ENCODE measurements at regions not wholly inside any gene's neighbourhood (a gene's known extent, or its start where the extent isn't known, plus 50 kb on each side); places are given as distances from the start of the nearest gene placed in this dataset.

GRCh38 chr4:156710365-156711192 is 261.0 kb downstream of the PDGFC start:
- no peak overlapping the region for H3K4me3 ChIP-seq (ENCODE audit: low read length)
- no peaks in the 10 kb centered on the region for H3K9me3 ChIP-seq (replicated peaks; ENCODE audit: low read length)
- no peak overlapping the region for H3K4me2 ChIP-seq (ENCODE audit: low read length)
- H3K27me3 ChIP-seq (ENCODE audit: control insufficient read depth, insufficient read depth, low read length): no peaks in the 10 kb centered on the region
- H3K9ac ChIP-seq (ENCODE audit: low read depth, low read length): no peak overlapping the region
- H3K36me3 ChIP-seq (ENCODE audit: insufficient read depth, low read length): no peaks in the 10 kb centered on the region
- peaks cover 2% of the 10 kb centered on the region for H3K4me1 ChIP-seq (ENCODE audit: control insufficient read depth, insufficient read depth, low read length)

DNA sequence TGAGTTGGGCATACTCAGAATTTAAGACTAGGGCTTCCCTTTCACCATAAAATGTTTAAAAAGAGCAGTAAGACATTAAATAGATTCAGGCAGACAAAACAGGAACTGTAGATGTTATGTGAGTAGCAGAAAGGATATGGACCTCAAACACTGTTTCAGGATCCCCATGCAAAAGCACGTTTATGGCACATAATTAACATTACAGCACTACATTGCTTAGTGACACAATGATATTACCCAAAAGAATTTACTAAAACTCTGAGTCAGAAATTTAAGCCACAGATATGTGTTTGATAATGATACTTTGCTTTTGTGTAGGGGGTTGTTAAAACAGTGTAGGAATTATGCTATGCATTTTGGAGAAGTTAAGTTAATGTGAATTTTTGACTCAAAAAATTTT is 266.3 kb downstream of the PDGFC start:
- H3K4me2 ChIP-seq (ENCODE audit: low read length): no peak overlapping the region

GRCh38 chr4:156695163-156695562 is 276.4 kb downstream of the PDGFC start:
- Histone ChIP-seq H3K4me2 (ENCODE audit: low read length) (no peak overlapping the region), H3K27me3 (ENCODE audit: control insufficient read depth, insufficient read depth, low read length) (no peaks in the 10 kb centered on the region), H3K36me3 (ENCODE audit: insufficient read depth, low read length) (no peaks in the 10 kb centered on the region), H3K9ac (ENCODE audit: low read depth, low read length) (no peak overlapping the region), H3K4me1 (ENCODE audit: control insufficient read depth, insufficient read depth, low read length) (no peaks in the 10 kb centered on the region), H3K9me3 (replicated peaks; ENCODE audit: low read length) (no peaks in the 10 kb centered on the region), H3K4me3 (ENCODE audit: low read length) (no peak overlapping the region)

More for the DNA sequence above, 266.3 kb downstream of the PDGFC start:
- Histone ChIP-seq H3K4me3 (ENCODE audit: low read length) (no peak overlapping the region), H3K9ac (ENCODE audit: low read depth, low read length) (no peak overlapping the region), H3K9me3 (replicated peaks; ENCODE audit: low read length) (no peaks in the 10 kb centered on the region), H3K4me1 (ENCODE audit: control insufficient read depth, insufficient read depth, low read length) (peaks cover 10% of the 10 kb centered on the region), H3K36me3 (ENCODE audit: insufficient read depth, low read length) (no peaks in the 10 kb centered on the region), H3K27me3 (ENCODE audit: control insufficient read depth, insufficient read depth, low read length) (no peaks in the 10 kb centered on the region)

GRCh38 chr4:156694413-156694812 is 277.2 kb downstream of the PDGFC start:
- Histone ChIP-seq H3K4me2 (ENCODE audit: low read length) (no peak overlapping the region), H3K9ac (ENCODE audit: low read depth, low read length) (no peak overlapping the region)

DNA sequence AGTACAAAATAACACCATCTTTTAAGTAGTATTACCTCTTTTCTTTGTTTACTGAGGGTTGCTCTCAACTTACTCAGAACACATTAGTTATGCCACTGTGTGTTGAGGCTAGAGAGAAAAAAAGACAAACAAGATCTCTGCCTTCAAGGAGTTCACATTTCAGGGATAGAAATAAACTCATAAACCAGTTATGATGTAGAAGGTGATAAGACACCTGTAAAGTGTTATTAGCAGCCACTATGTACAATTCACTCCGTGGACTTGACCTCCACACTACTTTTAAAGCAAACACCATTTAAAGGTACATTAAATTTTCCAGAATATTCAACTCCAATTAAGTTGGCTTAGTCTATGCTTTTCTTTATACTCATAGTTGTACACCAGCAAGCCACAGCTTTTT is 278.0 kb downstream of the PDGFC start:
- Histone ChIP-seq H3K4me3 (ENCODE audit: low read length) (no peak overlapping the region), H3K9me3 (replicated peaks; ENCODE audit: low read length) (no peaks in the 10 kb centered on the region), H3K4me2 (ENCODE audit: low read length) (no peak overlapping the region), H3K4me1 (ENCODE audit: control insufficient read depth, insufficient read depth, low read length) (no peaks in the 10 kb centered on the region), H3K27me3 (ENCODE audit: control insufficient read depth, insufficient read depth, low read length) (no peaks in the 10 kb centered on the region), H3K36me3 (ENCODE audit: insufficient read depth, low read length) (no peaks in the 10 kb centered on the region), H3K9ac (ENCODE audit: low read depth, low read length) (no peak overlapping the region)

More at GRCh38 chr4:156694413-156694812, 277.2 kb downstream of the PDGFC start:
- no peaks in the 10 kb centered on the region for H3K4me1 ChIP-seq (ENCODE audit: control insufficient read depth, insufficient read depth, low read length)
- no peak overlapping the region for H3K4me3 ChIP-seq (ENCODE audit: low read length)
- no peaks in the 10 kb centered on the region for H3K27me3 ChIP-seq (ENCODE audit: control insufficient read depth, insufficient read depth, low read length)
- no peaks in the 10 kb centered on the region for H3K36me3 ChIP-seq (ENCODE audit: insufficient read depth, low read length)
- no peaks in the 10 kb centered on the region for H3K9me3 ChIP-seq (replicated peaks; ENCODE audit: low read length)

DNA sequence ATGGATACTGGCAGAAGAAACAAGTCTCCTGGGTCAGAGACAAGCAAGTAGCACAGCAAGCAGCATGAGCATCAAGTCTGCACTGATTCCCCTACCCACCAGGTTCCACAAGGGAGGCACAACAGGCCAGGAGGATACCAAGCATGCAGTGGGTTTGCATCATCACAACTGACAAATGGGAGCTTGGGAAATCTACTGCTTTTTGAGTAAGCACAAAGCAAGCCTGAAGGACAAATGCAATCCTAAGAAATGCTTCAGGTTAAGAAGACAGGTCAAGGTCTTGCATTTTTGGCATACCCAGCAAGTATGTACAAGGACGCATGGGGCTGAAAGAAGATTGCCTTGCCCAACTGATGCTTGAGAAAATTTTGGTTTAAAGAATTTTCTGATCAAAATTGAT is 279.6 kb downstream of the PDGFC start:
- Histone ChIP-seq H3K27me3 (ENCODE audit: control insufficient read depth, insufficient read depth, low read length) (no peaks in the 10 kb centered on the region), H3K9me3 (replicated peaks; ENCODE audit: low read length) (no peaks in the 10 kb centered on the region), H3K4me2 (ENCODE audit: low read length) (no peak overlapping the region), H3K9ac (ENCODE audit: low read depth, low read length) (no peak overlapping the region), H3K36me3 (ENCODE audit: insufficient read depth, low read length) (no peaks in the 10 kb centered on the region), H3K4me1 (ENCODE audit: control insufficient read depth, insufficient read depth, low read length) (no peaks in the 10 kb centered on the region), H3K4me3 (ENCODE audit: low read length) (no peak overlapping the region)

GRCh38 chr4:156690572-156690971 is 281.0 kb downstream of the PDGFC start:
- Histone ChIP-seq H3K36me3 (ENCODE audit: insufficient read depth, low read length) (no peaks in the 10 kb centered on the region), H3K4me1 (ENCODE audit: control insufficient read depth, insufficient read depth, low read length) (peaks cover 14% of the 10 kb centered on the region), H3K9ac (ENCODE audit: low read depth, low read length) (no peak overlapping the region), H3K9me3 (replicated peaks; ENCODE audit: low read length) (no peaks in the 10 kb centered on the region), H3K27me3 (ENCODE audit: control insufficient read depth, insufficient read depth, low read length) (no peaks in the 10 kb centered on the region), H3K4me2 (ENCODE audit: low read length) (no peak overlapping the region), H3K4me3 (ENCODE audit: low read length) (no peak overlapping the region)

DNA sequence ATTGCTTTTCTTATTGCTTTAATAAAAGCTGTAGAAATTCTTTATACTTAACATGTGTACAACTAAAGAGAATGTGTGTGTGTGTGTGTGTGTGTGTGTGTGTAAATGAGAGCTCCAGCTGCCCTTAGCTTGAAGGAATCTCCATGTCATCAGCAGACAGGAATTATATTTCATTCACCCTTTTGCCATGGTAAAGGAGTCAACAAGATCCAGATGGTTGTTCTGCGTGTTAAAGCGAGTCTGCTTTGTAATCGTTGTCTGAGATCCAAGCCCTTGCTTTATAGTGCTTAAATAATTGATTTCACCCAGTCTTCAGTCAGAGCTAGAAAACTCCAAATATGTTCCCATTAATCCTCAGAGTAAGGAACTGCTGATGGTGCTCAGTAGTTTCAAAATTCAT is 285.5 kb downstream of the PDGFC start:
- Histone ChIP-seq H3K4me2 (ENCODE audit: low read length) (peak overlapping the region; percentile 60), H3K36me3 (ENCODE audit: insufficient read depth, low read length) (no peaks in the 10 kb centered on the region), H3K9ac (ENCODE audit: low read depth, low read length) (peak overlapping the region; percentile 15), H3K27me3 (ENCODE audit: control insufficient read depth, insufficient read depth, low read length) (no peaks in the 10 kb centered on the region), H3K4me1 (ENCODE audit: control insufficient read depth, insufficient read depth, low read length) (peaks cover 21% of the 10 kb centered on the region), H3K9me3 (replicated peaks; ENCODE audit: low read length) (no peaks in the 10 kb centered on the region), H3K4me3 (ENCODE audit: low read length) (no peak overlapping the region)

DNA sequence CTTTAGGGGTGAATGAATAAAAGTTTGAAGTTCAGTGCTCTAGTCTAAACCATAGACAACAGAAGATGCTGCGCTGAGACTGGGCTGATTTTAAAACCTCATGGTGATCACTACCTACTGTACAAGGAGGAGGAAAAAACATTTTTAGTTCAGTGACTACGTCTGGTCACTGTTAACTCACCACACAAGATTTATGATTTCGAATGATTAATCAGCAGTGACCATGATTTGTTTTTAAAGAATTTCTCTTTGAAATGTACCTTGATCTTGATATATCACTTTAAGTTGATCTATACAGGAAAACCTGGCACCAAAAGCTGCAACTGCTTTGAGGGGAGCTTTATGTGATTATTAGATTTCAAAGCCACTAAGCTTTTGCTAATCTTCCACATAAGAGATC is 286.3 kb downstream of the PDGFC start:
- Histone ChIP-seq H3K36me3 (ENCODE audit: insufficient read depth, low read length) (no peaks in the 10 kb centered on the region), H3K4me3 (ENCODE audit: low read length) (peak overlapping the region; percentile 8), H3K4me1 (ENCODE audit: control insufficient read depth, insufficient read depth, low read length) (peaks cover 21% of the 10 kb centered on the region)

GRCh38 chr4:156677656-156678055 is 293.9 kb downstream of the PDGFC start:
- Histone ChIP-seq H3K4me3 (ENCODE audit: low read length) (no peak overlapping the region), H3K9ac (ENCODE audit: low read depth, low read length) (peak overlapping the region; percentile 55), H3K9me3 (replicated peaks; ENCODE audit: low read length) (no peaks in the 10 kb centered on the region)

More for the DNA sequence above, 286.3 kb downstream of the PDGFC start:
- H3K27me3 ChIP-seq (ENCODE audit: control insufficient read depth, insufficient read depth, low read length): no peaks in the 10 kb centered on the region
- H3K9ac ChIP-seq (ENCODE audit: low read depth, low read length): peak overlapping the region; percentile 15
- no peaks in the 10 kb centered on the region for H3K9me3 ChIP-seq (replicated peaks; ENCODE audit: low read length)
- peak overlapping the region; percentile 60 for H3K4me2 ChIP-seq (ENCODE audit: low read length)

GRCh38 chr4:156677131-156677531 is 294.5 kb downstream of the PDGFC start:
- Histone ChIP-seq H3K4me3 (ENCODE audit: low read length) (no peak overlapping the region), H3K4me2 (ENCODE audit: low read length) (peak overlapping the region; percentile 34), H3K4me1 (ENCODE audit: control insufficient read depth, insufficient read depth, low read length) (peaks cover 47% of the 10 kb centered on the region)

More at GRCh38 chr4:156677656-156678055, 293.9 kb downstream of the PDGFC start:
- peak overlapping the region; percentile 34 for H3K4me2 ChIP-seq (ENCODE audit: low read length)
- H3K4me1 ChIP-seq (ENCODE audit: control insufficient read depth, insufficient read depth, low read length): peaks cover 42% of the 10 kb centered on the region
- H3K36me3 ChIP-seq (ENCODE audit: insufficient read depth, low read length): no peaks in the 10 kb centered on the region
- no peaks in the 10 kb centered on the region for H3K27me3 ChIP-seq (ENCODE audit: control insufficient read depth, insufficient read depth, low read length)

More at GRCh38 chr4:156677131-156677531, 294.5 kb downstream of the PDGFC start:
- Histone ChIP-seq H3K27me3 (ENCODE audit: control insufficient read depth, insufficient read depth, low read length) (no peaks in the 10 kb centered on the region), H3K9ac (ENCODE audit: low read depth, low read length) (peak overlapping the region; percentile 55), H3K36me3 (ENCODE audit: insufficient read depth, low read length) (no peaks in the 10 kb centered on the region), H3K9me3 (replicated peaks; ENCODE audit: low read length) (no peaks in the 10 kb centered on the region)
